HL-60/S4 (cell line): ENCODE measurements at regions not wholly inside any gene's neighbourhood (a gene's known extent, or its start where the extent isn't known, plus 50 kb on each side); places are given as distances from the start of the nearest gene placed in this dataset.

Experiments used
- in situ Hi-C: fragments of 300-500 bp; cut with MboI; formaldehyde crosslinking; loops from 2 replicates; pipeline ENCODE4 v1.14.3; 2022; ENCODE audit warnings: low sequenced_read_pairs

DNA sequence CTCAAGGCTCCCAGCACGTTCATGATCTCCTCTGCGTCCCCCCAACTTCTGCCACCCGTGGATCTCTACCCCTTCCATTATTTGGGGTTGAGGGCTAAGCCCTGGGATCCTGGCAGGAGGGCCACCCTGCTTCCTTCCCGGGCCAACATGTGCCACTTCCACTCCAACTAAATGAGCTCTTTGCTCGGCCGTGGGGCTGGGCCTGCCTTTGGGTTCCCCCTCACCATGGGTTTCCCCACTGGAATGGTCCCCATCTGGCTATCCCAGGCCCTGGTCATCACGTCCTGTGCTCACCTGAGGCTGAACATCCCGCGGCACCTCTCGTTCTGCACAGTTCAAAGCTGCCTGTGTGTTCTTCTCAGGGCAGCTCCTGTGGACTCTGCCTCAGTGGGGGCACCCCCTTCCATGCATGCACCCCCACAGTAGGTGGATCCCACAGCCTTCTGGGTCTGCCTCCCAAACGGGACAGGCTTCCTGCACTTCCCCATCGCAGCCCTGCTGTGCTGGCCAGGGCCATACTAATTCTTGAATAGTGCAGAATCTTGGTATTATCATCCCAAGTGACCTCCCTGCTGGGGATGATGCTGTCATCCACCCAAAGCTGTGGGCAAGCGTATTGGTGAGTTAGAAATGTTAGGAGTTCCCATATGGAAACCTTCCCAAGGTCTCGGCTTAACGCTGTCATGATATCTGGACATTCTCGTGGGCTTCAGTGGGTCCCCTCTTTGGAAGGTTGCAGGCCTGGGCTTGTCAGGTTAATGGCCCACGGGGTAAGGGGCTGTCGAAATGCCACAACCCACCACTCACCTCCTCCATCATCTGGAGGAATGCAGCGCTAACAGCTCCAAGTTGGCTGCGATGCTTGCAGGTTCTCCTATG lies 150.5 kb upstream of the TWIST2 start:
- in situ Hi-C loops = no loop called here

GRCh38 chr2:238698072-238698352 lies 149.9 kb upstream of the TWIST2 start:
- in situ Hi-C loops = no loop called here

DNA sequence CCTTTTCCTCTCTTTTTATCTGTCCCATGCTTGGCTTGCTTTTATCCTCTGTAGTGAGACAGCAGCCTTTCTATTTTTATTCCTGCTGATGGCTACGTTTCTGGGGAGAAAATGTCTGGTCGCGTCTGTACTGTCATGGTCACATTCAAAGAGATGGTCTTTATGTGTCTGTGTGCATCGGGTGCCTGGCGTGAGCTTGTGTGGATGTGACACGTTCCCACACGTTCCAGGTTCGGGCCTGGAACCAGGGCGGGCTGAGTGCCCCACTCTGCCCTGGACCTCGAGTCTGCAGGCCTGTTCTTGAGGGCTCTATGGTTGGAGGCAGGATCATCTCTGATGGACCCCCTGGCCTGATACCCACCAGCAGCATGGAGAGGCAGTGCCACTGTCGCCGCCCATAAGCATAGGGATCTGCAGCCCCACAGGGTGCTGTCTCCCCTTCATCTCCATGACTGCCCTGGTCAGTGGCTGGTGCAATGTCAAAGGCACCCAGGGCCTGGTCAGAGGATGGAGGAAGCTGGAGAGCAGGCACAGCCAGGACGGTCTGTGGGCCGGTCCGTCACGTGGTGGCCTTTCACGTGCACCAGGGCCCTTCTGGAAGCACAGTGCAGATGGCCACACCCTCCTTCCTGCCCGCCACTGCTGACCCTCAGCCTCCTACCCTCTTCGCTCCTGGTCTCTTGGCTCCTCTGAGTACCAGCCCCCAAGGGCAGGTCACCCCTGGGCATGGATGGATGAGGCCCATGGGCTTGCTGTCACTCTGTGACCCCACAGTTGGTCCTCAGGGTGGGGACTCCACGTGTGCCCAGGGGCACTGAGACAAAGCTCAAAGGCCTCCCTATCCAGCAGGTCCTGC lies 149.2 kb upstream of the TWIST2 start:
- in situ Hi-C loops = no loop called here

GRCh38 chr2:238699307-238700116 lies 148.4 kb upstream of the TWIST2 start:
- in situ Hi-C loops = no loop called here

DNA sequence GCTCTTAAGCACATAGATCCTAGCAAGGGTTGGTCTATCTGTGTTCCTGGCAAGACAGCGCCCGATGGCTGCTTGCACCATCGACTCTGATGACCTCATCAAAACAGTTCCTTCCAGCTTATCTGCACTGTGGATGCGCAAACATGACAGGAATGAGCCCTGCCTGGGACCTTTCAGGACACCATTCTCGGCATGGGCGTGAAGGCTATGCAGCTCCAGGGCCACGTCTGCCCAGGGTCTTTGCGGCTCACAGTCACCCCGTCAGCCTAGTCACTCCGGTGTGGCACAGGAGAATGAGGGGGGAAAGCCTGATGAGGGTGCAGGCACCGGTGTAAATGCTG lies 147.8 kb upstream of the TWIST2 start:
- in situ Hi-C loops = no loop called here

- in situ Hi-C loops = no loop called here
These were observed 147.2 kb upstream of the TWIST2 start for GRCh38 chr2:238700506-238701340.

DNA sequence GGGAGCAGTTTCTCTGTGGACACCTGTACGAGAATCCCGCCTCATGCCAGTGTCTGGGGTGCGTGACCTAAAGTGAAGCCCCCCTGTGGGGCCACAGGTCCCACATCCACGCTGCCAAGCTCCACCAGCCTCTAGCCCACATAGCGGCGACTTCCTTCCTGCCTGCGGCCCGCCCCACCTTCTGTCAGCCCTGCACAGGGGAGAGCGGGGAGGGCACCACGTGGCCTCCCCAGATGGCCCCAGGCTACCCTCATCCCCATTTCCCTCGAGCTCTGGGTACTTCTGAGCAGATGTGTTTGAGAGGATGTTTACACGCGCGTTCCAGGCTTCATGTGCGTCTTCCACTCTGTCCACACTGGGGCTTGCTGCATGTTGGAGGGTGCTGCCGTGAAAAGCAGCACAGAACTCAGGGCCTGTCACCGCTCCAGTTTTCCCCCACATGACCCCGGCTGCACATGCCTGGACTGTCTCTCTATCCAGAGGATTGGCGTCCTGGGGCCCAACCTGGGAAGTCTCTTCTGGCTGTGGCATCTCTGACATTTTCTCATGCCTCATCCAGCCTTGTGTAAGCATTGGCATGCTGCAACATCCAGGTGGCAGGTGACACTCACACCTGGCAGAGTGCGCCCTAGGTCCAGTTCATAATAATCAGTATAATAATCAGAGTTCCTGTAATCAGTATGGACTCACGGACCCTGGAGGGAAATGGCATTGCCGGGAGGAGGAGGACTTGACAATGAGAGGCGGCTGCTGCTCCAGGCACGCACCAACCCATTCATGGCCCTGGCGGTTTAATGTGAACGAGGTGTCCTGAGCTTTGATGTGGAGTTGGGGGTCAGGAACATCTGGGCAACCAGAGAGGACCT lies 146.3 kb upstream of the TWIST2 start:
- in situ Hi-C loops = no loop called here

DNA sequence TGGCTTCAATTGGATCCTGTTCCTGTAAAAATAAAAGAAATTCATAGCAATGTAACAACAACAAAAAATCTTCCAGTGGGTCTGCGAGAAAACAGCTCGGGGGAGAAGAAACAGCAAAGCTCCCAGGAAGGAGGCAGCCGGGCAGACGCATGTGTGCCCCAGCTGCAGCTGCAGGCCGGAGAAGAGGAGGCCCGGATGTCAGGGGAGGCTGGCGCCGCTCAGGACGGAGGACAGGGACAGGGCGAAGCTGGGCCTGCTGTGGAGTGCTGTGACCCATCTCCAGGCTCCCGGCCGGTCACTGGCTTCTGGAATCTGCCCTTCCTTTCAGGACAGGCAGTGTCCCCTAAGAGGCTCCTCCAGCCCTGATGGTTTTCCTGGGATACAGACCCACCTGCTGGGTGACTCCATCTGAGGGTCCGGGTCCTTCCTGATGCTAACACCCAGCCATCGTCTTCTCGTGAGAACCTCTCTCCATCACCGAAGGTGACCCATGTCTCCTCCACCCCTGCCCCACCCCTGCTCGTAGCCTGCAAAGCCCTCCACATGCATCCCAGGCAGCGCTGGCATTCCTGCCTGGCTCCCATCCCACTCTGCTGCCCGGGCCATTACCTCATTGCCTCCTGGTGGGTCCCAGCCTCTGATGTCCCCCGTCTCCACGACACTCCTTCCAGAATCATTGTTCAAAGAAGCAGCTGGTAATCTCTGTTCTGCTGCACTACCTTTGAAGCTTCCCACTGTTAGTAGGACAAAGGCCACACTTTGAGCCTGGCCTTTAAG lies 145.4 kb upstream of the TWIST2 start:
- in situ Hi-C loops = no loop called here

DNA sequence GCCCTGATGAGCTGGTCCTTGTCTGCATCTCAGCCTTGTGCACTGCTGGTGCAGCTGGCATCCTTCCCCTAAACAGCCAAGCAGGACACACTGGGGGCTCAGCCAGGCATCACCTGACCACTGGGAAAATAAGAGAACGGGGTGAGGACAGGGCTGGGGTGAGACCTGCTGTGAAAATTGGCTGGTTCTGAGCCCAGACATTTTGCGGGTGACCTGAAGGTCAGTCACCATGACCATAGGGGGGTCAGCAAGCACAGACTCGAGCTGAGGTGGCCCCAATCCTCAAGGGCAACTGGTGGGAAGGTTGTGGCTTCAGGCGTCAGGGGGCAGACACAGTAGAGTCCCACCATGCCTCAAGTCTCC lies 144.9 kb upstream of the TWIST2 start:
- in situ Hi-C loops = no loop called here

GRCh38 chr2:238703436-238703835 lies 144.4 kb upstream of the TWIST2 start:
- in situ Hi-C loops = no loop called here

DNA sequence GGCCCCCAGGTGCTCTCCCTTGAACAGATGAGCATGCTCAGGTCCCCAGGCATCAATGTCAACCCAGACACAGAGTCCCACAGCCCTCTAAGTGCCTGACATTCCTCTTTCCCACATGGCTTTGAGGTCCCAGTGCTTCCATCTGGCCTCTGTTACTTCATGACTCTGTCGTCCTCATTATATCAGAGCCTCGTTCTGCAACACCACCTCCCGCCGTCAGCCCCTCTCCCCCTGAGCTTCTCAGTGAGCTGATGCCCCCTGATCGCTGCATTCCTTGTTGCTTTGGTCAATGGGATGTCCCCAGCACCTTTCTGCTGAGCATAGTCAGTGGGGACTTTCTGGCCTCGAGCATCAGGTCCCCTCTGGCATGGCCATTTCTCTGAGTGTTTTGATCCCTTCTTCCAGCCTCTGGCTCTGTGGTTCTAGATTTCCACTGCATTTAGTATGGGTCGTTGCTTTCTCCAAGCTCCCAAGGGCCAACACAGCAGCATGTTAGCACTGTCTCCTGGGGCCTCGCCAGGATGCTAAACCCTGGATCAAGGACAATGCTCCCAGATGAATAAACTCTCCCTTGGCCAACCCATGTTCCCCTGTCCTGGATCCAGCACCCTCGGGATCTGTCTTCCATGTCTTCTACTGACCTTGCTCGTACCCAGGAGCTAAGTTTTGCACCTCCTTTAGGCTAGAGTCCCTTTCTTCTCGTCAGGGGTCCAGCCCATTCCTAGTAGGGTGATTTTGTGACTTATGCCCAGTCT lies 143.2 kb upstream of the TWIST2 start:
- in situ Hi-C loops = no loop called here

- in situ Hi-C loops = no loop called here
These were observed 141.7 kb upstream of the TWIST2 start for GRCh38 chr2:238706163-238706562.

DNA sequence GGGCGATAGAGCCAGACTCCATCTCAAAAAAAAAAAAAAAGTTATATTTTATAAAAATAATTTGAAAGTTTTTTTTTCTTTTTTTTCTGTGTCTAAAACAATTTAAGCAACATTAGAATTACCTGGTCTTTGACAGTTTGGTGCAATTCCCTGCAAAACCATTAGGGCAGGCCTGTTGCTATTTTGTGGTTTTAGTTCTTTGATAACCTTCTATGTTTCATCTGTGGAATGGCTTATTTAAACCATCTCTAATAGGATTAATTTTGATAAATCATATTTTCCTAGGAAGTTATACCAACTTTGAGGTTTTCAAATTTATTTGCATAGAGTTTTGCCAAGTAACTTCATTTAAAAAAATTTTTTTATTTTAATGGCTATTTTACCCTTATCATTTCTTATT lies 141.2 kb upstream of the TWIST2 start:
- in situ Hi-C loops = no loop called here

DNA sequence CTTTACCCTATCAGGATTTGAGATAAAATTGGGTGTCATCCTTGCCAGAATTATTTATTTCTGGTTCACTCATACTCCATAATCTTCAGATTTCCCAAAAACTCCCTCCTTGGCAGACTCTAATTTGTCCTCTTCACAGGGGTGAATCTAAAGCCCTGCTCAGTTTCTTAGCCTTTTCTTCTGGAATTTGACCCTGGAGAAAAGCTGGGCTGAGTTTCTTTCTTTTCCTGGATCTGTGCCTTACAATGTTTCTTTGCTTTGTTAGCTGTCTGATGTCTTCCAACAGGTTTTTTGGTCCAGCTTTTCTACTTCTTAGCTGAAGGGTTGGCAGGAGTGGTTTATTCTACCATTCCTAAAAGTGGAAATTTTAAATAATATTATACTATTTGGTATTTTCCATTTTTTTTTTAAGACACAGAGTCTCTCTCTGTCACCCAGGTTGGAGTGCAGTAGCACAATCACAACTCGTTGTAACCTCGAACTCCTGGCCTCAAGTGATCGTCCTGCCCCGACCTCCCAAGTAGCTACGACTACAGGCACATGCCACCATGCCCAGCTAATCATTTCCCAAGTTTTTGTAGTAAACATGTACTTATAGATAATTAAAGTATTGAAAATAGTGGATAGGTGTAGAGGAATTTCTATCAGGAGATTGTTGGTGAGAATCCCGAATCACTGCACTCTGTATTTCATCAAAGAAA lies 138.4 kb upstream of the TWIST2 start:
- in situ Hi-C loops = no loop called here

GRCh38 chr2:238710032-238710735 lies 137.7 kb upstream of the TWIST2 start:
- in situ Hi-C loops = no loop called here

DNA sequence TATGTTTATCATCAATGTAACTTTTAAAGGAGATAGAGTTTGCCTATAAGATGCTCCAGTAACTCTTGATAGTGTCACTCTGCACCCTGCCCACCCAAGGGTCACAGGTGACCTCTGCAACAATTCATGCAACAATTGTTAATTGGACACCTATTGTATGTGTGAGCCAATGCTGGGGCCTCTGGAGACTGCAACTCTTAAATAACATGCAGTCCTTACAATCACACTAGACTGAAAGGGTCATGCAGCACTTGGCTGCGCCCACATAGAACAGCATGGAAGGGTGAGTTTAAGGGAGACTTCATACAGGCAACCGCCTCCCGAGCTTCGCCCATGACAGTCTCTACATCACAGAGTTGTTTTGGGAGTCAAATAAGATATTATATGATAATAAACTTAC lies 137.1 kb upstream of the TWIST2 start:
- in situ Hi-C loops = no loop called here

GRCh38 chr2:238711346-238711745 lies 136.5 kb upstream of the TWIST2 start:
- in situ Hi-C loops = no loop called here
